Endothelial cell (in vitro differentiated cells): ENCODE measurements at regions not wholly inside any gene's neighbourhood (a gene's known extent, or its start where the extent isn't known, plus 50 kb on each side); places are given as distances from the start of the nearest gene placed in this dataset.

Experiments used
- DNase-seq: peaks from one replicate; pipeline ENCODE4 v3.0.0; 2021; ENCODE audit warnings: low spot score
- H3K27ac Mint-ChIP-seq: one replicate; pipeline ENCODE4 v1.8.0; 2021; ENCODE audit warnings: mixed read lengths, inconsistent platforms; ENCODE audit not compliant: unreplicated experiment
- H3K27me3 Mint-ChIP-seq: one replicate; pipeline ENCODE4 v1.8.0; 2021; ENCODE audit warnings: mild to moderate bottlenecking, moderate library complexity, mixed read lengths, inconsistent platforms; ENCODE audit not compliant: unreplicated experiment
- H3K36me3 Mint-ChIP-seq: one replicate; pipeline ENCODE4 v1.8.0; 2021; ENCODE audit warnings: mild to moderate bottlenecking, low read depth, mixed read lengths, inconsistent platforms; ENCODE audit not compliant: unreplicated experiment
- H3K4me1 Mint-ChIP-seq: one replicate; pipeline ENCODE4 v1.8.0; 2021; ENCODE audit warnings: mild to moderate bottlenecking, mixed read lengths, inconsistent platforms; ENCODE audit not compliant: unreplicated experiment
- H3K4me3 Mint-ChIP-seq: one replicate; pipeline ENCODE4 v1.8.0; 2021; ENCODE audit warnings: mild to moderate bottlenecking, mixed read lengths, inconsistent platforms; ENCODE audit not compliant: unreplicated experiment
- H3K9me3 Mint-ChIP-seq: one replicate; pipeline ENCODE4 v1.8.0; 2021; ENCODE audit warnings: mixed read lengths, inconsistent platforms; ENCODE audit not compliant: unreplicated experiment
- CTCF ChIP-seq: fragments of 200-600 bp; sonication (generic); IDR thresholded peaks from one replicate; pipeline ENCODE4 v1.5.0; 2021; ENCODE audit warnings: antibody characterized with exemption; ENCODE audit not compliant: unreplicated experiment

- DNase-seq: no peak
- Mint-ChIP-seq H3K36me3 (no peaks in the 10 kb centered on the region), H3K4me3 (no peak overlapping the region), H3K27me3 (peaks cover 2% of the 10 kb centered on the region), H3K27ac (no peak overlapping the region), H3K4me1 (peaks cover 3% of the 10 kb centered on the region), H3K9me3 (no peaks in the 10 kb centered on the region)
- TF ChIP-seq CTCF: no peak
These were observed 417.9 kb downstream of the PDGFC start for GRCh38 chr4:156553659-156554058.

- Mint-ChIP-seq H3K9me3 (no peaks in the 10 kb centered on the region), H3K27ac (no peak overlapping the region), H3K4me3 (no peak overlapping the region), H3K4me1 (peaks cover 3% of the 10 kb centered on the region), H3K36me3 (no peaks in the 10 kb centered on the region), H3K27me3 (peaks cover 9% of the 10 kb centered on the region)
- no peak for TF ChIP-seq CTCF
- DNase-seq: no peak
These were observed 423.7 kb downstream of the PDGFC start for GRCh38 chr4:156547891-156548290.

GRCh38 chr4:156547439-156547838, 424.2 kb downstream of the PDGFC start:
- Mint-ChIP-seq H3K4me3 (no peak overlapping the region), H3K27ac (no peak overlapping the region), H3K36me3 (no peaks in the 10 kb centered on the region), H3K4me1 (peaks cover 3% of the 10 kb centered on the region), H3K27me3 (peaks cover 9% of the 10 kb centered on the region), H3K9me3 (no peaks in the 10 kb centered on the region)
- TF ChIP-seq CTCF: no peak
- no peak for DNase-seq

GRCh38 chr4:156545003-156545785, 426.4 kb downstream of the PDGFC start:
- Mint-ChIP-seq H3K4me3 (no peak overlapping the region), H3K27me3 (peaks cover 7% of the 10 kb centered on the region), H3K27ac (no peak overlapping the region), H3K36me3 (no peaks in the 10 kb centered on the region), H3K4me1 (peaks cover 3% of the 10 kb centered on the region), H3K9me3 (no peaks in the 10 kb centered on the region)
- DNase-seq: no peak
- no peak for TF ChIP-seq CTCF

GRCh38 chr4:156539376-156539775, 432.2 kb downstream of the PDGFC start:
- TF ChIP-seq CTCF: no peak
- H3K27ac Mint-ChIP-seq: no peak overlapping the region
- no peaks in the 10 kb centered on the region for H3K9me3 Mint-ChIP-seq
- no peaks in the 10 kb centered on the region for H3K4me1 Mint-ChIP-seq
- DNase-seq: no peak
- H3K36me3 Mint-ChIP-seq: no peaks in the 10 kb centered on the region
- no peak overlapping the region for H3K4me3 Mint-ChIP-seq
- peaks cover 4% of the 10 kb centered on the region for H3K27me3 Mint-ChIP-seq
